HL-60 (cell line): ENCODE measurements at regions not wholly inside any gene's neighbourhood (a gene's known extent, or its start where the extent isn't known, plus 50 kb on each side); places are given as distances from the start of the nearest gene placed in this dataset.

Experiments
- CTCF ChIP-seq: IDR thresholded peaks from one replicate; pipeline ENCODE4 v1.5.1; 2011; ENCODE audit warnings: low read length, control low read depth, inconsistent platforms; ENCODE audit not compliant: insufficient read depth
- GABPA ChIP-seq: IDR thresholded peaks from 2 replicates; pipeline ENCODE4 v1.6.1; 2012; ENCODE audit warnings: low read depth

DNA sequence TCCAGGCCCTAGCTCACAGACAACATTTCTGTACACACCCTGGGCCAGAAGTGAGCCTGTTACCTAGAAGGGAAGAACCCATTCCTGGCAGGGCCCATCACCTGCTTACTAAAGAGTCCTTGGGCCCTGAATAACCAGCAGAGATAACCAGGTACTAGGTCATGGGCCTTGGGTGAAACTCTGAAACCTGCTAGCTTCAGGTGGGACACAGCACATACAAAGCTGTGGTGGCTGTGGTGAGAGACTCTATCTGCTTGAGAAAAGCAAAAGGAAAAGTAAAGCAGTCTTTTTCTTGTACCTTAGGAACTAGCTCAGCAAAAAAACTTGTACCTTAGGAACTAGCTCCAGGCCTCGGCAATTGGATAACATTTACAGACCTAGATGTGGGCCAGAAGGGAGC lies 1895.9 kb upstream of the PCDH20 start:
- TF ChIP-seq GABPA, result no peak
- TF ChIP-seq CTCF, result no peak
